ENCODE measurements at regions not wholly inside any gene's neighbourhood (a gene's known extent, or its start where the extent isn't known, plus 50 kb on each side); places are given as distances from the start of the nearest gene placed in this dataset.

- DNase-seq (ENCODE audit: low read depth), result no peak
- no peak overlapping the region for H3K4me3 ChIP-seq (ENCODE audit: low read depth, low read length)
- TF ChIP-seq CTCF (IDR thresholded peaks at IDR 0.05; ENCODE audit: low read depth, low read length, missing control alignments), result no peak
Measured at GRCh38 chr1:22364326-22364650, 87.4 kb upstream of the ZBTB40 start.

- no peak for DNase-seq (ENCODE audit: low read depth)
- TF ChIP-seq CTCF (IDR thresholded peaks at IDR 0.05; ENCODE audit: low read depth, low read length, missing control alignments), result no peak
- H3K4me3 ChIP-seq (ENCODE audit: low read depth, low read length), result no peak overlapping the region
Measured at GRCh38 chr1:22364764-22365163, 86.9 kb upstream of the ZBTB40 start.

- no peak for TF ChIP-seq CTCF (IDR thresholded peaks at IDR 0.05; ENCODE audit: low read depth, low read length, missing control alignments)
Measured at GRCh38 chr1:22365331-22366295, 86.0 kb upstream of the ZBTB40 start.

GRCh38 chr1:22366346-22366745 is 85.3 kb upstream of the ZBTB40 start:
- no peak for DNase-seq (ENCODE audit: low read depth)
- H3K4me3 ChIP-seq (ENCODE audit: low read depth, low read length), result no peak overlapping the region
- TF ChIP-seq CTCF (IDR thresholded peaks at IDR 0.05; ENCODE audit: low read depth, low read length, missing control alignments), result no peak

More at GRCh38 chr1:22365331-22366295, 86.0 kb upstream of the ZBTB40 start:
- no peak for DNase-seq (ENCODE audit: low read depth)
- H3K4me3 ChIP-seq (ENCODE audit: low read depth, low read length), result no peak overlapping the region

- TF ChIP-seq CTCF (IDR thresholded peaks at IDR 0.05; ENCODE audit: low read depth, low read length, missing control alignments), result no peak
- DNase-seq (ENCODE audit: low read depth), result no peak
- no peak overlapping the region for H3K4me3 ChIP-seq (ENCODE audit: low read depth, low read length)
Measured at GRCh38 chr1:22368125-22368524, 83.5 kb upstream of the ZBTB40 start.

GRCh38 chr1:22369294-22370189 is 82.1 kb upstream of the ZBTB40 start:
- no peak overlapping the region for H3K4me3 ChIP-seq (ENCODE audit: low read depth, low read length)
- no peak for TF ChIP-seq CTCF (IDR thresholded peaks at IDR 0.05; ENCODE audit: low read depth, low read length, missing control alignments)
- no peak for DNase-seq (ENCODE audit: low read depth)
